GM21381 (cell line): ENCODE measurements at regions not wholly inside any gene's neighbourhood (a gene's known extent, or its start where the extent isn't known, plus 50 kb on each side); places are given as distances from the start of the nearest gene placed in this dataset.

Experiments
- ATAC-seq: cut with Tn5 transposase; IDR thresholded peaks from one replicate; pipeline ENCODE4 v1.9.1; 2021; ENCODE audit warnings: mild to moderate bottlenecking, moderate library complexity; ENCODE audit not compliant: unreplicated experiment

- no peak for ATAC-seq
Measured at GRCh38 chr14:98163873-98164272, 1108.1 kb downstream of the BCL11B start.

DNA sequence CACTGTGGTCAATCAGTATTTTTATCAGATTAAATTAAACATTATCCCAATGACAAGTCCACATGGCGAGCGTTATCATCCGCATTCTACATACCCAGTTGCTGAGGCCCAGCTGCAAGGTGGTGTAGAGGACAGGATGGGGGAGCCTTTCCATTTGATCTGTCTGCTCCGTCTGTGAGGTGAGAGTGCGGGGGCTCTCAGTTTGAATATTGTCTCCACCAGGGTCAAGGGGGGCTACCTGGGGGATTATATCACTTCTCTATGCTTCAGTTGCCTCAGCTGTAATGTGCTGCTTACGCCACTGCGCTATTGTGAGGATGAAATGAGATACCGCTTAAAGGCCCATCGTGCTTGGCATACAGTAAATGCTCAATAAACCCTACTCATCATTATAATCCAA is 1106.0 kb downstream of the BCL11B start:
- no peak for ATAC-seq

DNA sequence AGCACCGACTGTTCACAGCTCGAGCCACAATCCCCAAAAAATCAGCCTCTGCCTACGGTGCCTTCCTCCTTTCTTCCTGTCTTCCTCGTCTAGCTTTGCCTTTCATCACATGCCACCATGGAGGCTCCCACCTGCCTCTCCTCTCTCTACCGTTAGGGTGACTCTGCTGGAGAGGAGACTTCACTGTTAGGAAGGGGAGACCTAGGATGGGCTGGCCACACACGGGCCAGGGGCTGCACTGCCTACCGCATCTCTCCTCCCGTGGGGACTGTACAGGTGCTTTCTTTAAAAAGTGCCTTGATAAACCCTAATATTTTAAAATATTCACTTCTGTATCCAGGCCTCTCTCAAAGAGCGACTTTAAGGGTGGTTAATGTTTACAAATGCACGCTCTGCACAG is 1104.7 kb downstream of the BCL11B start:
- ATAC-seq, result no peak

GRCh38 chr14:98167705-98168104 is 1104.3 kb downstream of the BCL11B start:
- no peak for ATAC-seq

DNA sequence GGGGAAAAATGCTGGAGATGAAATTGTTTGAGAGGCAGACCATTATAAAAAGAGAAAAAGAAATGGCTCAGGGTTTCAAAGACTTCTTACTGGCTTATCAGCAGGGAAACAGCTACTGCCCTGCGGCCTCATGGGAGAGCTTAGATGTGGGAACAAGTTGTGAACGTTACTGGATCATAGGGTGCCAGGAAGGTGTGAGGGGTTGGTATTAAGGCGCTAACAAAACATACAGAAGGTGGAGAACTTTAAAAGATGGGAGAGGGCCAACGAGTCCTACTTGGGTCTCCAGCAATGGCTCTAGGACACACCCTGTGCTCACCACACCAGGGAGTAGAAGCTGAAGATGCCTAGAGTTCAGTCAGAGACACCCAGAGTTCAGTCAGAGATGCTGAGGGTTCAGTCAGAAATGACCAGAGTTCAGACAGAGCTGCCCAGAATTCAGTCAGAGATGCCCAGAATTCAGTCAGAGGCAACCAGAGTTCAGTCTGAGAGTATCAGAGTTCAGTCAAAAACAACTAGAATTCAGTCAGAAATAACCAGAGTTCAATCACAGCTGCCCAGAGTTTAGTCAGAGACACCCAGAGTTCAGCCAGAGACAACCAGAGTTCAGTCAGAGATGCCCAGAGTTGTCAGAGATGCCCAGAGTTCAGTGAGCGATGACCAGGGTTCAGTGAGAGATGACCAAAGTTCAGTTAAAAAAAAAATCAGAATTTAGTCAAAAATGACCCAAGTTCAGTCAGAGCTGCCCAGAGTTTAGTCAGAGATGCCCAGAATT is 1103.6 kb downstream of the BCL11B start:
- ATAC-seq, result no peak

GRCh38 chr14:98169170-98169587 is 1102.8 kb downstream of the BCL11B start:
- no peak for ATAC-seq

- ATAC-seq, result no peak
Measured at GRCh38 chr14:98170575-98170974, 1101.4 kb downstream of the BCL11B start.

- ATAC-seq, result no peak
Measured at GRCh38 chr14:98171654-98172053, 1100.3 kb downstream of the BCL11B start.

DNA sequence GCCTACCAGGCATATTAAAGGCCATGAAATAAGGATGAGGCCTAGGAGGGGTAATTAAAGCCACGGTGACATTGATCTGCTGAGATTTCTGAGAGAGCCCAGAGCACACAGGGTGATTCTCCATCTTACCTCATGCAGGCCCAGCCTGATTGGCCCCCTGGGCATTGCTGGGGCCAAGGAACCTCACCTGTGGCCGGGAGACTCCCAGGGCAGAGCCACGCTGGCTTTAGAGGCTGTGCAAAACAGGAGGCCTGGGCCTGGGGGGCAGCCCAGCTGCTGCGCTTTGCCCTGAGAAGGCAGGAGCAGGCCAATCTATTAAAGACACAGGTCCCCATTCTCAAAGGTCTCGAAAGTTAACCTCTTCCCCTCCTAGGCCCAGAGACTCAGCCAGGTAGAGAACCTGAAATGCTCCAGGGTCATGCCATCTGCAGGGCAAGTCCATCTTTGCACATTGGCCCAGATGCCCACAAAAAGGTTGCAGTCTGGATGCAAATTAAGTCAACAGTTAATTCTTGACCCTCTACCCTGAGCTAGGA is 1099.7 kb downstream of the BCL11B start:
- no peak for ATAC-seq

- ATAC-seq, result no peak
Measured at GRCh38 chr14:98173305-98173704, 1098.7 kb downstream of the BCL11B start.

- ATAC-seq, result no peak
Measured at GRCh38 chr14:98174041-98174440, 1098.0 kb downstream of the BCL11B start.

DNA sequence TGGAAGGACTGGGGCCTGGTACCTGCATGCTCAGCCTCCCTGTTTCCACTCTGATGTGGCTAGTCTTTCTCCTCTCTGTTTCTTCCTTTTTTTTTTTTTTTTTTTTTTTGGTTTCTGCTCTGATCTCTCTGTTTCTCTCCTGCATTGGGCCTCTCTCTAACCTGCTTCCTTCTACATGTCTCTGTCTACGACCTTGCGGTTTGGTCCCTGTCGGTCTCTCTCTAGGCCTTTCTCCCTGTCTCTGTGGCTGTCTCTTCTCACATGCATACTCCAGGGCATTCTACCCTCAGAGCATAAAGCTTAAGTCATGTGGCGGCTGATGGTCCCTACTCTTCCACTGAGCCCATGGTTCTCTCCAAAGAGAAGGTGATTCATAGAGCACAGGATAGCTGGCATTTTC is 1096.6 kb downstream of the BCL11B start:
- no peak for ATAC-seq

DNA sequence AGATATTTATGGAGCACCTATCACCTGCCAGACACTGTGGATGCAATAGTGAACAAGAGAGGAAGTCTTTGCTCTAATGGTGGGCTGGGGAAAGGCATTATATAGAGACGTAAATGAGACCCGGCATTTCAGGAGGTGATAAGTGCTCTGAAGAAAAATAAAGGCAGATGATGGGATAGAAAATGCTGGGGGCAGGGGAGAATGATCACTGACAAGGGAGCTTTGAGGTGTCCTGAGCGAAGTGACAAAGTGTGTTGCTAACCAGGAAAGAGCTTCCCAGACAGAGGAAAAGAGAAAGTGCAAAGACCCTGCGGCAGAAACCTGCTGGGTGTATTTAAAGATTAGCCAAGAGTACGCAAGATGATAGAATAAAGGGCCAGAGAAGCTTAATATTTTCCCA is 1096.1 kb downstream of the BCL11B start:
- ATAC-seq, result no peak

DNA sequence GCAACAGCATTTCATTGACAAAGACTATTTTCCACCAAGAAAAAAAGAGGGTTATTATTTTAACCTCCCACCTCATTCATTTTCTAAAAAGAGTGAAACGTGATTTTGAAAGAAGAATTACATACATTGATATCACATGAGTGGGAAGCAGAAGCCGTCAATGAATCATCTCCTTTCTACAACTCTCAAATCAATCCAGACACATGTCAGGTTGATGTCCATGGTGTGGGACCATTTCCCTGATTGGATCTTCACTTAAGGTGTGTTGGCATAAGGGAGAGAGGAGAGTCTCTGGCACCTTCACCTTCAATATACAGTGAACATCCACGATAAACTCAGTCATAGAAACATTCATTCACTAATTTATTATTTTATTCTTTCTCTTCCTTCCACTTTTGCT is 1095.1 kb downstream of the BCL11B start:
- ATAC-seq, result no peak

DNA sequence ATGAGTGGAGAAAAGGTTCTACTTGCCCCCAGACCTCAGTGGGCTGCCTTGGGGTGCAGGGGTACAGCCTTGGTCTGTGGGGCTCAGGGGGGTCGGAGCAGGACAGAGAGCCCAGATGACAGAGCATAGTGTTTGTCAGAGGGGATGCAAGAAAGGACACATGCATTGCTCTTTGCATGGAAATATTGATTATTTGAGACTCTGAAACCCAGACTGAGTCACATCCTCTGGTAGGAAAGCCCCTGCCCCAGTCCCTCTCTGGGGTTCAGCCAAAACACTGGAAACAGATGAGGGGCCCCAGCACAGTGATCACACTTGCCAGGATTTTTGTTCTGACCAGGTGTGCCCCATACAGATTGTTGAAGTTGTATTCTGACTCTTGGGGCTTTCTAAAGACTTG is 1094.4 kb downstream of the BCL11B start:
- ATAC-seq, result no peak

DNA sequence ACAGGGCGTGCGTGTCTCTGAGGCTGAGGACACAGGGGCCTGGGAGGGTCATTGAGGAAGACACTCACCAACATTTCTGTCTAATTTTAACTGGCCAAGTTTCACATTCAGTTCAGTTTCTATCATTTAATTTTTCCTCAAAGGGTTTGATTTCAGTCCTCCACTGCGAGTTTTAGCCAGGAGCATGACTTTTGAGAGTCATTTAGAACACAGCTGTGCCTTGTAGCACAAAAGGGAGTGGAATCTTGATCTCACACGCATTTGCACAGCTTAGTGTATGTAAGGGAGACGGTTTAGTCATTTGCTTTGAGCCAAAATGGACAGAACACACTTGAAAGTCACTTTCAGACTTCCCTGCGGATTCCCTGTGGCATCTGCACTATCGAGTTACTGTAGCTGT is 1090.8 kb downstream of the BCL11B start:
- no peak for ATAC-seq

DNA sequence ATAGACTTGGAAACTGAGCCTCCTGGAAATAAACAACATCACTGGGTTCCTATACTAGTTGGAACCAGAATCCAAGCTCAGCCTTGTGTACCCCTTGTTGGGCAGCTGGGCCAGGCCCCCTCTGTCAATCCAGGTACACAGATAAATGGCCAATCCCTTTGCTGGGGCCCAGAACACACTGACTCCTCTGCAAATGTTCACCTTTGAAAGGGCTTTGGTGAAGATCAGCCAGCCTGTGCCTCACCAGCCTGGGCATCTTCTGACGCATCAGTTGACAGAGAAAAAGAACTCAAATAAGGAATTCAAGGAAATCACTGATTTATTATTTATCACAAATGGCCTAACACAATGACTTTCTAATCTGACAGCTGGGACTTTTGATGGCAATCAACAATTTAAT is 1090.2 kb downstream of the BCL11B start:
- no peak for ATAC-seq

GRCh38 chr14:98182393-98183055 is 1089.5 kb downstream of the BCL11B start:
- ATAC-seq, result no peak

DNA sequence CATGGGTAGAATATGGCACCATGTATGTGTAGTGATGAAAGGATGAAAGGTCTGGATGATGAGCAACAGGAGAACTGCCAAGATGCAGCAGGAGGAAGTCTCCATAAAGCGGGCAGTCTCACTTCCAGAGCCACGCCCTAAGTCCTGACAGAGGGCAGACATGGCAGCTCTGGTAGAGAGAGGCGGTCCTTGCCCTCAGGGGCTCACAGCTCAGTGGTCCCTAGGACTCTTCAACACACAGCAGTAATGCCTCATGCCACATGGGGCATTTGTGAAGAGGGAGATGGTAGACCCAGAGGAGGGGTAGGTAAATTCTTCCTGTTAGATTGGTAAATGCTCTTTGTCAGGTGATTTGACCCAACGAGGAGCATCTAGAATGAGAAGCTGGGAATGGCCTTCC is 1088.4 kb downstream of the BCL11B start:
- no peak for ATAC-seq

- ATAC-seq, result no peak
Measured at GRCh38 chr14:98184457-98184856, 1087.5 kb downstream of the BCL11B start.

GRCh38 chr14:98185036-98185435 is 1087.0 kb downstream of the BCL11B start:
- ATAC-seq, result no peak

DNA sequence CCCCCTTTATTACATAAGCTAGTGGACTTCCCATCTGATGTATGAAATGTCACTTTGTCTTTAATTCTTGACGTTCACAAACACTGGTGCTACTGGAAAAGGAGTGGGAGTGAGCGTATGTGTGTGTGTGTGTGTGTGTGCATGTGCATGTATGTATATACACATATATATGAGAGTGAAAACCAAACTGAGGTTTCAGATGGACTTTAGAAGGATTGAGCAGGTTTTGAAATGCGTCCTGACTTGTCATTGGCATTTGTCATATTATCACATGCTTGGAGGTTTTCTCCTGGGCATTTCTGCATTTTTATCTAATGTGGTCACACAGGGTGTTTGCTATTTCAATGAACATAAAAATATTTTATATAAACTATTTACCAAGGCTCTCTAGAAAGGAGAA is 1085.9 kb downstream of the BCL11B start:
- ATAC-seq, result no peak
